ENCODE measurements at regions not wholly inside any gene's neighbourhood (a gene's known extent, or its start where the extent isn't known, plus 50 kb on each side); places are given as distances from the start of the nearest gene placed in this dataset.
"Not testable (repeated sequence)": the region's sequence is repeated elsewhere in the genome, so short reads cannot be mapped to it uniquely, and the experiment has no call there.

DNA sequence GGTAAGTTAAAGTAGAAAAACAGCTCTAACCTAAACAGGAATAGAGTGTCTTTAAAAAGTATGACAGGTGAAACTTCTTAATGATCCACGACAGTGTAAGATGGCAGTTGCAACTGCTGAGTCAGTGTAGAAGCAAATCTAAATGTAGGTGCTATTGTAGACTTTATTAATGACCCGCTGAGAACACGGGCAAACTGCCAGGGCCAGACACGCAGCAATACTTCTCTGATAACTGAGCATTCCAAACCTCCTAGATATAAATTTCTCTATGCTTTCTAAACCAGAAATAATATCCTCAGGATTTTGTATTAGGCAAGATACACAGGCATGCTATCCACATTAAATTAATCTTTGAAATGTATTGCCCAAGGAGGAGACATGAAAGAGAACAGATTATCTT is 1076.4 kb downstream of the HACE1 start:
- DNase-seq (ENCODE audit: low read depth in 2 of 2): no peak

DNA sequence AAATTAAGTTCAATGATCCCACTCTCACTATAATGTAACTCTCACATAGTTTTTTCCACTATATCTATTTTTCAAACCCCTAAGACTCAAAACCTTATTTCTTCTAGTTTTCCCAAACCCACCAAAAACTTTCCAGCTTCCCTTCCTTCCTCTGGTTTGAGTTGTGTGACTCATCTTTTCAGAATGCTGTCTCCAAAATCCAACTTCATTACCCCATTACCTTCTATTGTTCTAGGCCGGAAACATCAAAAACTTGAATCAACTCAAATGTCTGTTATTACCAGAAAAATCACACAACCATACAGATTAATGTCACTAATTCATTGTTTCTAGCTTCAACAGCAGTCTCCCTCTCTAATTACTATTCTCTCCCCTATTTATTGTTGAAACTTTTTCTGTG is 1090.3 kb downstream of the HACE1 start:
- no peak for DNase-seq (ENCODE audit: low read depth in 2 of 2)

DNA sequence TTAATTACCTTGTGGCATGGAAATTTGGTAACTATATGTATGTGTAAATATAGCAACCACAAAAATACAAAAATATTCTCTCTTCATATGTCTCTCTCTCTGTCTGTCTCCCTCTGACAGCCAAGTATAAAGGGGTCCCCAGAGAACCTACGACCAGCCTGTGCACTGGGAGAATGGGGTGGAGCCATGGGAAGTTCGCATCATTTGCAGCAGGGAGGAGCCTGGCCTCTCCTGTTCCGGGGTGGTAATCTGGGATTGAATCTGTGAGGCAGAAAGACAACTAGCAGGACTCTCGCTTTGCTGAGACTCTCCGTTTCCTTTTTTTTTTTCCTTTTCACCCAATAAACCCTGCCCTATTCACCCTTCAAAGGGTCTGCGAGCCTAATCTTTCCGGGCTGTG is 1109.1 kb downstream of the HACE1 start:
- no peak for DNase-seq (ENCODE audit: low read depth in 2 of 2)

DNA sequence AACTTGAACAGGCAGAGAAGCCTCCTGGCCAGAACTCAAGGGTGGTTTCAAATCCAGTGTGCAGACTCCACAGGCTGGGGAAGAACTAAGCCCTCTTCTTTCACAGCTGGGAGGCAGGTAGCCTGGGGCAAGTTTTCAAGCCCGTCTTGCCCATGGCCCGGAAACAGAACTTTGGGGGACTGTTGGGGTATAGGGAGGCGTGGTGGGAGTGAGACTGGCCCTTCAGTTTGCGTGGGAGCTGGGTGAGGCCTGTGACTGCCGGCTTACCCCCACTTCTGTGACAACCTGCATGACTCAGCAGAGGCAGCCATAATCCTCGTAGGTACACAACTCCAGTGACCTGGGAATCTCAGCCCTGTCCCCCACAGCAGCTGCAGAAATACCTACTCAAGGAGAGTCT is 1125.7 kb downstream of the HACE1 start:
- no peak for DNase-seq (ENCODE audit: low read depth in 2 of 2)

DNA sequence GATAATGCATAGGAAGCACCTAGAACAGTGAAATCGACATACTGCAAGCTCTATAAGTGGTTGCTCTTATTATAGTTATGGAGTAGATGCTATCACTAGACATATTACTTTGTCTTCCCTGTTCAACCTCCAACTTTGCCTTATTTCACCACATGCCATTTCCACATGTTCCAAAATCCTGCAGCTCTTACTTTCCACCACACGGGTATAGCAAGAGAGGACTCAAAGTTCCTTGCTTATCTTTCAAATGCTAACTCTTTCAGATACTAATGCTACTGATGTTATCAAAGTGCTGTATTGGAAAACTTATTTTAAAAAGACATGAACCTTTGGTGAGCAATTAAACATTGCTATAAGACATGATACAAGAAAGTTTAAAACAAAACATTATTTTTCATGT is 1130.1 kb downstream of the HACE1 start:
- no peak for DNase-seq (ENCODE audit: low read depth in 2 of 2)

DNA sequence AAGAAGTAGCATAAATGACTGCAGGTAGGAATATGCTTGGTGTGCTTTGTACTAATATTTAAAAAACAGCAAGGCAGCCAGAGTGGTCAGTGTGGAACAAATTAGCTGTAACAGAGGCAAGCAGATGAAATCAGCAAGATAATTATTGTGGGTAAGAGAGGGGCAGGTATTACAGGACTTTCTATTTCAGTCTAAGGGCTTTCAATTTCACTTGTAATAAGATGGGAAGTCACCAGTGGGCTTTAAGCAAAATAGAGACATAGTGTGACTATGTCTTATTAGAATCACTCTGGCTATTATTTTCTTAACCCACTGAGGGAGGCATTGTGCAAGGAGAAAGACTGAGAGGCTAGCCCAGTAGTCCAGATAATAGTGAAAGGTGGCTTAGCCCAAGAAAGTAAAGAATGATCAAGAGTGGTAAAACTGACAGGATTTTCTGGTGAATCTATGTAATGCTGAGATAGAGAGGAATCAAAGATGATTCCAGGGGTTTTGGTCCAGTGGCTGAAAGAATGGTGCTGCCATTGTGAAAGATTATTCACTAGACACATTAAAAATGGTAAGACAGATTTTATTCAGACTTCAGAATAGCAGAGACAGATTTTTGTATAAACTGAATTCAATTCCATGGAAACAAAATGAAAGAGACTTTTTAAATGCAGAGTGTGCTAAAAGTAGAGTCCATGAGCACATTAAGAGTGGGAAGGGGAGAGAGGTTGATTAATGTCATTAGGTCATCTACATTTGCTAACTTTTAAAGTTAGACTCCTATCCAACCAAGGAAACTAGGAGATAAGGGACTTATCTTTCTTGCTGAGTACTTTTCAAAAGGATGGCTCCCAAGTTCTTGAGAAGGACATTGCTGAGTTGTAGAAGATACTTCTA is 1136.0 kb downstream of the HACE1 start:
- no peak for DNase-seq (ENCODE audit: low read depth in 2 of 2)

DNA sequence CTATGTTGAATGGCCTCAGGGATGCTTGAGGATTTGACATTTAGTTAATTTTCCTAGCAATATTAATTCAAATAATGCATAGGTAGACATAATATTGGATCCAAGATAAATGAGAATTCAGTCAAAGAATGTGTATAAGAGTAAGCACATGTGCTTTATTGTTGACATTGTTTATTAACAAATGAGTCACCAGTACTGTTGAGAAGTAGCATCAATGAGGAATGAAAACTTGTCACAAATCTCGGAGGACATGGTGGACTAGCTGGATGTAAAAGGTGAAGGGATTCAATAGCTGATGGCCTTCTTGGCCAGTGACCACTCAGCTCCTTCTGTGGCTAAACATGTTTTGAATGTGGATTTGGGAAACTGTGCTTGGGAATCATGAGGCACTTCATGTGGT is 1137.0 kb downstream of the HACE1 start:
- no peak for DNase-seq (ENCODE audit: low read depth in 2 of 2)

DNA sequence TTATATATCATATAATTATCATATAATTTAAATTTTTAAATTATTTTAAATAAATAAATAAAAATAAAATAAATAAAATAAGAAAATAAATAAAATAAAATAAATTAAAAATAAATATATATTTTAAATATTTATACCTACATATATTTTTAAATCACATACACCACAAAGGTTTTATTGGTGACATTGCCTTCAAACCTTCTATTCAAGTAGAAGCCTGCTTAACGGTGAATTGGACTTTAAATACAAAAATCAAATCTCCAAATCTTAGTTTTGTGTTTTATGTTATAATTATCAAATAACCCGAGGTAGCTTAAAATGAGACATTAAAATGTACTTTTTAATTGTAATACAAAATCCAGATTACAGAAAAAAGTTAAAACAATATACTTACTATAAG is 1137.8 kb downstream of the HACE1 start:
- no peak for DNase-seq (ENCODE audit: low read depth in 2 of 2)

DNA sequence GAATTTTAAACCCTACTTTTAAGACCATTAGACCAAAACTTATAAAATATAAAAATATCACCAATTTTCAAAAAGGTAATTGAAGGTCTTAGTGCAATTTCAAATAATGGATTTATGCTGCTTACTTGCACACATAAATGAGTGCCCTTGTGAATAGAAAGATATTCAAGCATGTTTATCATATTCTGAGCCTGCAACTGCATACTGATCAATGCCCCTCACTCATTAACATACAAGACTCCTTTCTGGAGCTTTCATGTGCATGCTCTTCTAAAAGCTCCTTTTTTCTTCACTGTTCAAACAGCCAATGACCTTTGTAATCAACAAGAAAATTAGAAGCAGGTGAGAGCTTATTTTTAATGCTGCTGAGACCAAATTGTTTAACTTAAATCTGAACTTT is 1139.3 kb downstream of the HACE1 start:
- DNase-seq (ENCODE audit: low read depth in 2 of 2): no peak

DNA sequence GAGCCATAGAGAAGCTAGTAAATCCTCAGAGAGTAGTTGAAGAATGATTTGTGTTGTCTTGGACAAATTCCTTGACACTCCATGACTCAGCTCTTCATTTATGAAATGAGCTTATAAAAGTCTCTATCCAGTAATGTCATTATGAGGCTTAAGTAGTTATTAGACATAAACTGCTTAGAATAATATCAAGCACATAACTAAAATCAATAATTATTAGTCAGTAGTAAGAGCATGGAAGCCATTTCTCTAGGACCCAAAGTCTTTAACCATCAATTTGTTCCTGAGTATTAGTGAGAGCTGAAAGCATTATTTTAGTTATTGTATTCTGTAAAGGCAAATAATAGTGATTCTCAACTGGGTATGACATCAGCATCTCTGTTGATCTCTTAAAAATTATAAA is 1140.2 kb downstream of the HACE1 start:
- no peak for DNase-seq (ENCODE audit: low read depth in 2 of 2)

DNA sequence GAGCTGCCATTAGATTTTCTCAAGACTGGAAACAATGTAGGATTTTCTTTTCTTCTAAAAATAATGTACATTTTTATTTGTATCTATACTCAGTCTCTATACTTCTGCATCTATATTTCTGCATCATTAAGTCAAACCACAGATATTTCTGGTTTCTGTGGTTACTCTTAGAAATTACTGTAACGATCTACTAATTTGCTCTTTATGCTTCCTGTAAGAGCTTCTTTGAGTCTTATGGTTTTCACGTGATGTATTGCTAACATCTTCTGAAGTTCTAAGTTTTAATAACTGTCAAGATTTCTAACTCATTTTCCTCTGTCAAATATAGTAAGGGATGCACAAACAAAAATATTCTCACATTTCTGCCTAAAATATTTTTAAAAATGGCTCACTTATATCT is 1144.5 kb downstream of the HACE1 start:
- no peak for DNase-seq (ENCODE audit: low read depth in 2 of 2)

DNA sequence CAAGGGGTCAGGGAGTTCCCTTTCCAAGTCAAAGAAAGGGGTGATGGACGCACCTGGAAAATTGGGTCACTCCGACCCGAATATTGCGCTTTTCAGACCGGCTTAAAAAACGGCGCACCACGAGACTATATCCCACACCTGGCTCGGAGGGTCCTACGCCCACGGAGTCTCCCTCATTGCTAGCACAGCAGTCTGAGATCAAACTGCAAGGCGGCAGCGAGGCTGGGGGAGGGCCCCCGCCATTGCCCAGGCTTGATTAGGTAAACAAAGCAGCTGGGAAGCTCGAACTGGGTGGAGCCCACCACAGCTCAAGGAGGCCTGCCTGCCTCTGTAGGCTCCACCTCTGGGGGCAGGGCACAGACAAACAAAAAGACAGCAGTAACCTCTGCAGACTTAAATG is 1150.5 kb downstream of the HACE1 start:
- DNase-seq (ENCODE audit: low read depth in 2 of 2): not testable (repeated sequence)

DNA sequence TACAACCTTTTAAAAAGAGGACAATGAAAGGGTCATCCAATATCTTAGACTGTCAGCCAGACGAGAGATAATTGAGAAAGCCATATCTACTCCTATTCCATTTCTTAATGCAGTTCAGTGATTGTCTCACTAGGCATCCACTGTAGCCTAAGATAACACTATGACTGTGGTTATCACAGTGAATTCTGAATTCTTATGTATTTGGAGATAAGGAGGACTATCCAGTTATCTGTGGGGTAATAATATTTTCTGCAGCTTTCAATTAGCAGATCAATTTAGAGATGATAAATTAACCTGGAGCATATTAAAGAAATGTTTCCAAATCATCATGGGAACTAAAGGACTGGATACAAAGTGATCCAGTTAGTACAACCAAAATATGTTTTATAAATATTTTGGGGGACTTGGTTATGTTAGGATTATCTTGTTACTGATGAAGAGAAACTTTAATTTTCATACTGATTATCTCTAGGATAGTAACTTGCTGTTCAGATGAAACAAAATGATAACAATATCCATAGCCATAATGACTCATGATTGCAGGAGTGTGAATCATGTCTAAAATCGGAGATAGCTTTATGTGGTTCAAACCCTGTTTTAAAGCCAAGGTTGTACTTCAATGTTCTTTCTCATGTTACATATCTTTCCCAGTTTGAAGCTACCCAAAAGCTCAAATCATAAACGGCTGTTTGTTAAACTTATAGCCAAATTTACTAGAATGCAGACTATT is 1152.0 kb downstream of the HACE1 start:
- no peak for DNase-seq (ENCODE audit: low read depth in 2 of 2)

DNA sequence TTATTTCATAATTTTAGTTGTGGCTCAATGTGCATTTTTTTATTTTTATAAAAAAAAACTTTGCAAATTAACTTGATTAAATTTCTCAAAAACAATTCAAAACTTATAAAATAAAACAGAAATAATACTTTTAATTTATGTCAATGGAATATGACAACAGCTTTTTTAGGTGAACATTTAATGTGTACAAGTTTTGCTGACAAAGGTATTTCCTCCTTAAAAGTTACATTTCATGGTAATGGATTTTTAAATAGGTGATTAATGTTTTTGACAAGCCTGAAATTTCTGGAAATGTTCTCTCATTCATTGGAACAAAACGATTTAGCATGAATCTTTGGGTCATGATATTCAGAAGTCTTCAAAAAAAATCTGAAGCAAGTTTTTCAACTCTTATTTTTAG is 1160.0 kb downstream of the HACE1 start:
- DNase-seq (ENCODE audit: low read depth in 2 of 2): no peak

DNA sequence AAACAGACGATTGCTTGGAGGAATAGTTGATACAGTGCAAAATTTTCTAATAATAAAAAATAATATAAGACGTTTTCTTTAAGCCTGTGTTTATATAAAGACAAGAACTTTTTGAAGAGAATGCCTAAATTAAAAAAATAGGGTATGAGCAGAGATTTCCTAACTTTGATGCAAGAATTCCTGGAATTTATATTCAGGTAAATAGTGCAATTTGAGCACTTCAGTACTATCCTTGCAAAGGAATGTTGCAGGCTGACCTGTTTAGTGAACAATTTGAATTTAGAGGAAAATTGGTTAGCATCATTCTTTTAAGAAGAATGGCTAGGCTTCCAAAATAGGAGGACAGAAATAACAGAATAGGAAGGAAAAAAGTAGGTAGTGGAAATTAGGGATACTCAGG is 1172.3 kb downstream of the HACE1 start:
- DNase-seq (ENCODE audit: low read depth in 2 of 2): no peak

DNA sequence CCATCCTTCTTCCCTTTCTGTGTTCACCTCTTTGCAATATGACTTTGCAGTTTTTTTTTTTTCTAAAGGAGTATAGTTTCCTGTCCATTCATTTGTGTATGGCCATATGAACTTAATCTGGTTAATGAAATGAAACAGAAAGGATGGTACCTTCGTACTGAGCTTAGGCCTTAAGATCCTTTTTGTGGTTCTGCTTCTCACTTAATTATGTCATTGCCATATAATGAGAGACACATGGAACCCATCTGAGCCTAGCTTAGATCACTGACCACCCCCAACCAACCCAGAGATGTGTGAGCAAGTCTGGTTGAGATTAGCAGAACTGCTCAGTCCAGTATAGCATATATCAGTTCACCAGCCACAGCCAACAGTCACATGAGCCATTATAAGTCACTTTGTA is 1179.6 kb downstream of the HACE1 start:
- no peak for DNase-seq (ENCODE audit: low read depth in 2 of 2)

DNA sequence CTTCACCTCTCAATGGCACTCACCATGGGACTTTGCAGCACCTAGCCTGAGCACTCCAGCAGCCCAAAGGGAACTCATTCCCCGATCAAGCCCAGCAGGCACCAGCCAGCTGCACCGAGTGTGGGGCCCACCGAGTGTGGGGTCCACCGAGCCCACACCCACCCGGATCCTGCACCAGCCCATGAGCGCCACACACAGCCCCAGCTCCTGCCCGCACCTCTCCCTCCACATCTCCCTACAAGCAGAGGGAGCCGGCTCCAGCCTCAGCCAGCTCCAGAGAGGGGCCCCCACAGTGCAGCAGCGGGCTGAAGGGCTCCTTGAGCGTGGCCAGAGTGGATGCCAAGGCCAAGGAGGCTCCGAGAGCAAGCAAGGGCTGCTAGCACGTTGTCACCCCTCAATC is 1182.4 kb downstream of the HACE1 start:
- no peak for DNase-seq (ENCODE audit: low read depth in 2 of 2)

DNA sequence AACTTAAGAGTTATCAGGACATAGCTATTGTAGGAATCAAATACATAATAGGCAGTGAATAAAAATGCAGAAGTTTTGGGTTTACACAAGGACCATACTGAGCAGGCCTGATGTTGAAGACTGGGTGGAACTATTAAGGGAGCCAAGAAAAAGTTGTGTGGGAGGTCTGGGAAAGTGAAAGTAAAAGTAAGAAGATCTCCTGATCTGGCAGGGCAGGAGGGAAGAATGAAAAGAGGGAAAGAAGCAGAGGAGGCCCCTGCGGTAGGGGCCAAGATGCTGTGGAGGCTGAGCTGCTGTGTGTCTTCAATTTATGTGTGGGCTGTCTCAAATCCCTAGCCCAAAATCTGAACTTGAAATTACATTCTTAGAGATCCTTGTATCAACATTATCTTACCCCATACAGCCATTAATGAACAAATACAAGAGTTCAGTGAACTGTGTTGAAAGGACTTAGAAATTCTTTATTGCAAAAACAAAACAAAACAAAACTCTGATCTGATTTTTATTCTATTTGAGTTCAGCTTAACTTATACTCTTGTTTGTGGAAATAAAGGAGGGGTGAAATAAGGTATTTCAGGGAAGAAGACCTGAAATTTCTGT is 1183.8 kb downstream of the HACE1 start:
- DNase-seq (ENCODE audit: low read depth in 2 of 2): no peak

DNA sequence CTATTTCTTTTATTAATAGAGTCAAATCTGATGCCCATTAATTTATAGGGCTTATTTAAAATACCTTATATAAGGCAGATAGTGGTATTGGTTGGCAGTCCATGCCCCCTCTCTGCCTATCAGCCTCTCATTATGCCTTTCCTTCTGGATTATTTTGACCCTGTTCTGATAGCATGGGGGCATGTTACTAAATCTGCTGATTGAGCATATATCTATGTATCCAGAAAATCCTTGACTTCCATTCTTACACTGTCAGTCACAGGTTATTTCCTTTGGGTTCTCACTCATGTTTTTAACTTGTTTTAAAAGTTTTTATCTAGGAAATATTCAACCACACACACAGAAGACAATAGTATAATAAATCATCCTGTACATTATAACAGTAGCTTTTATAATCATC is 1184.9 kb downstream of the HACE1 start:
- DNase-seq (ENCODE audit: low read depth in 2 of 2): no peak

DNA sequence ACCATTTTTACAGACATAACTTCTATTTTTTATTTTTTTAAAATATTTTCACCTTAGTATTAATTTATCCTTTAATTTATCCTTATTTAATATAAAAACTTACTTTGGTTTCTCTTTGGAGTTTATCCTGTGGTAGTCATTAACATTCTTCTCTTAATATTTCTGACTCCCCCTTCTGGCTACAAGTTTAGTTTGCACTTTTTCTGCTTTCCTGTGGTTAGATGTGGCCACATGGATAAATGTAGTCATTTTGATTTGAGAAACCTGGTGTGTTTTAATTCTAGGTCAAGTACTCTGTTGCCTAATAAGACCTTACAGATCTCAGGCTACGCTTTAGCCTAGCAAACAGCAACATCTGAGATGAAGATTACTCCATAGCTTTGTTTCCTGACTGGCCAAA is 1187.5 kb downstream of the HACE1 start:
- no peak for DNase-seq (ENCODE audit: low read depth in 2 of 2)

DNA sequence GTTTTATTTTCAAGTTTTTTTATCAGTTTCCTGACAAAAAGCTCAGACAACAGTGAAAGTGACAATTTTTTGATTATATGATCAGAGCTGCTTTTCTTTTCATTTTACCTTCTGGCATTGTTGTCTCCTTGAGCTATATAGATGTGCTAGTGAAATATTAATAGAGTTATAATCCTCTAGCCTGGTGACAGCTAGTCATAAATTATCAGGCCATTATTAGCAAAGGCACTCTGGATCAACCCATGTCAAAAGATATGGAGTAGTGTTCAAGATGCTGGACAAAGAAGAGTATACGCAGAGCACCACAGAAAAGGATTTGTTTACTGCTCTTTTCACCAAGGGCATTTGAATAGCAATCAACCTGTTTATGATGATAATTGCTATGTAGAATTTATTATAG is 1230.1 kb downstream of the HACE1 start:
- no peak for DNase-seq (ENCODE audit: low read depth in 2 of 2)

DNA sequence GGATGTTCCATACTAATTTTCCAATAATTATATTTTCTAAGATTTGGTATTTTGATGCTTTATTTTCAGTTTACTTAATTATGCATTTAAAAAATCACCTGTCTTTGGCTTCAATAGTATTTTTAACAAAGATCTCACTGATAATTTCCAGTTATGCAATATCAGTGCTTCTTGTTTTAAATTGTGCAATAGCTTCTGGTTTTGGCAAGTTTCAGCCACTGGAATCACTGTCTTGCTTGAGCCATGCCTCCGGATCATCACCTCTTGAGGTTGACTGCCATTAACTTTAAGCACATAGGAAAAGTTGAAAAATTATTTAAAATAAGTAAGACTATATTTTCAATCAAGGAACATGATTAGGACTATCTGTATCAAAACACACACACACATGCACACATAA is 1242.1 kb downstream of the HACE1 start:
- no peak for DNase-seq (ENCODE audit: low read depth in 2 of 2)

DNA sequence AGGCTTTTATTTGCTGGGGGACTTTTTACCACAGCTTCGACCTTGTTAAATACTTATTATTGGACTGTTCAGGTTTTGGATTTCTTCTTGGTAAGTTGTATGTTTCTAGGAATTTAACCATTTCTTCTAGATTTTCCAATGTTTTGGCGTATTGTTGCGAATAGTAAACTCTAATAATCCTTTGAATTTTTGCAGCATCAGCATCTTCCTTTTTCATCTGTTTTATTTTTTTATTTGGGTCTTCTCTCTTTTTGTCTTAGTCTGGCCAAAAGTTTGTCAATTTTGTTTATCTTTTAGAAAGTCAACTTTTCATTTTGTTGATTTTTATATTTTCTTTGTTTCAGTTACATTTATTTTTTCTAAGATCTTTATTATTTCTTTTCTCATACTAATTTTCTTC is 1272.0 kb downstream of the HACE1 start:
- DNase-seq (ENCODE audit: low read depth in 2 of 2): no peak

Data from stimulated activated CD4-positive, alpha-beta T cell treated with anti-CD3 and anti-CD28 coated beads, Interleukin-4, amount 100 ng/mL, for 48 hours (primary cell).